ENCODE measurements at regions not wholly inside any gene's neighbourhood (a gene's known extent, or its start where the extent isn't known, plus 50 kb on each side); places are given as distances from the start of the nearest gene placed in this dataset.
A peak's percentile ranks its signal among the peaks of the same experiment; 100 is the strongest.
"Not testable (repeated sequence)": the region's sequence is repeated elsewhere in the genome, so short reads cannot be mapped to it uniquely, and the experiment has no call there.

DNA sequence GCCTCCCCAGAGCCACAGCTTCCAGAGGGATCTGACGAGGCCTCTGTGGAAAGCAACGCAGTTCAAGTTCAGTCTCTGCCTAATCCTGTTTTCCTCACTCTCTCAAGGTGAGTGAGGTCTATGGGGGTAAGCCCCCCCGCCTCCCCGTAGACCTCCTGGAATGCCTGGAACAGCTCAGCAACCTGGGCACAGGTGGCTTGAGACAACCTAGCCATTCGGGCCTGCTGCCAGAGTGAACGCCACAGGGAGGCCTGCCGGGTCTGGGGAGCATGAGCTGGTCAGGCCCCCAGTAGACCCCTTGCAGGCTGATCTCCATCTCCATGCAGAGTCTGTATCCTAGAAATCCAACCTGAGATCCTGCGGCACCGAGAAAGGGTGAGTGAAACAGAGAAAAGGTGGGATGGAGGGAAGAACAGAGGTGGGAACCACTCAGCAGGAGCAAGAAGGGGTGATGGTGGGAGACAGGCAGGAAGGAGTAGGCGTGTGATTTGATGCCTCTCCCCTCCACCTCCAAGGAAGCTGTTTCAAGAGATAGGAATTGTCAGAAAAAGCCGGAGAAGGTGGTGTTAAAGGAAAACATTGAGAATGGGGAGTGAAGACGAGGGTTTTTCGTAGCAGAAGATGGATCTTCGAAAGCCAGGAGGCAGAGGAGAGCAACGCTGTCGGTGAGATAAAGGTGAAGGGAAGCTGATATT, 123.1 kb upstream of the PRMT8 start:
- DNase-seq: no peak

DNA sequence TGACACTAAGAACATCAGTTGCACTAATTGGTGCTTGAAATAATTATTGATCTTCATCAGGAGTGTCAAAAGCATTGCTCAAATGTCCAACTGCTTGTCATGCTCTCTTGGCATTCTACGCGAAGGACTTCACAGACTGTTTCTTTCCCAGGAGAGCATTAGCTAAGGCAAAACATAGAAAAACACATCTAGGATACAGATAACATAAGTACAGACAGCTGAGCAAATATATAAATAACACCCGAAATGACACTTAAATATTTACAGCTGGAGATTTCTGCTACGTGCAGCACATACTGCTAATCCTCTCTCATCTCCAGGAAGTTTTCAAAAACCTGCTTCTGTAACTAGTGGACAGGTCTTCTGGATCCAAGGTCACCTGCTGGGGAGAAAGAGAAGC, 120.0 kb upstream of the PRMT8 start:
- DNase-seq: no peak

- no peak for DNase-seq
Observed at GRCh38 chr12:3375326-3375725, 115.7 kb upstream of the PRMT8 start.

GRCh38 chr12:3376779-3377455, 114.1 kb upstream of the PRMT8 start:
- DNase-seq: no peak

GRCh38 chr12:3378655-3379054, 112.3 kb upstream of the PRMT8 start:
- no peak for DNase-seq

- peak; percentile 9 for DNase-seq
Observed at GRCh38 chr12:3379079-3379478, 111.9 kb upstream of the PRMT8 start.

GRCh38 chr12:3380200-3381043, 110.6 kb upstream of the PRMT8 start:
- no peak for DNase-seq

DNA sequence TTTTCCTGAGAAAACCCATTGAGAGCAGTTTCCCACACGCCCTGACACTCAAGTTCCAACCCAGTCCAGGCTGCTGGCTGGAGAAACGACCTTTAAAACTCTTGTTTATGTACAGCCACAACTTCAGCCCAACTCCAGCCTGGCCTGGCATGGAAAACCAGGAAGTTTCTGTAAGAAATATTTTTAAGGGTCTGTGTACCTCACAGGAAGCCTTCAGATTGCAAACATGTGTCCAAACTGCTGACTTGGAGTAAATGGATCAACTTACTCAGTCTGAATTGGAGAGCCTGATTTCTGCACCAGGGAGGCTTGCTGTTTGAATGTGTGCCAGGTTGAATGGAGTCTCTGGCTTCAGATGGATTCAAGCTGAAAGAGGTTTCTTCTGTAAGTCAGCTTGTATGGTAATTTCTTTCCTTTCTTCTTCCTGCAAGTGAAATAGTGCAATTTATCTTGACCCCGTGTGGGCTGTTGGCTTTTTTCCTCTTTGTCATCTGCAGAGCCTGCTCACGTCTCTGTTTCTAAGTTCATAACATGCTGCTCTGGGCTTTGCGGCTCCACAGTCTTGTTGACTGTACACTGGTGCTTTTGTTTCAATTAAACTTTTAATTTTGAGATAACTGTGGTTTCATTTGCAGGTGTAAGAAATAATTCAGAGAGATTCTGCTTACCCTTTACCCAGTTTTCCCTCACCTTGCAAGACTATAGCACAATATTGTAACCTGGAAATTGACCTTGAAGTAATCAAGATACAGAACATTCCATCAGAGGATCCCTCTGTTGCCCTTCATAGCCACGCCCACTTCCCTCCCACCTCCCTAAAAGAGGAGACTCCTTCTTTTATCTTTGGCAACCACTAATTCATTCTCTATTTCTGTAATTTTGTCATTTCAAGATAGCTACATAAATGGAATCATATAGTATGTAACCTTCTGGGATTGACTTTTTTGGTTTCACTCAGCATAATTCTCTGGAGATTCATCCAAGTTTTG, 109.7 kb upstream of the PRMT8 start:
- no peak for DNase-seq

DNA sequence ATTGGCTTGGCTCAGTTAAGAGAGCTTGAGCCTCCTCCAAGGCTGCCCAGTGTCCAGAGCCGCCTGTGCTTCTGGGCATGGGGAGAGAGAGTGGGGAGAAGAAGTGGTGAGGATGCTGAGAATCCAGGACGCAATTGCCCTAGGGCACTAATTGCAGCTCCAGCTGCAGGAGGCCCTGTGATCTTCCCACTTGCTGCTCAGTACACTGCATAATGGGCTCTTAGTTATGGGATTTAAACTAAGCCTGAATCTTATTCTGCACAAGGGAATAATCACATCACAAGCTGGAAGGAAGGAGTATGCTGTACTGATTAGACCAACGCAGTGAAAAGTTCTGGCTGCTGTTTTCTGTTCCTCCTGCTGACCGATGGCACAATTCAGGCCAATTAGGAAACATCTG, 101.0 kb upstream of the PRMT8 start:
- no peak for DNase-seq

DNA sequence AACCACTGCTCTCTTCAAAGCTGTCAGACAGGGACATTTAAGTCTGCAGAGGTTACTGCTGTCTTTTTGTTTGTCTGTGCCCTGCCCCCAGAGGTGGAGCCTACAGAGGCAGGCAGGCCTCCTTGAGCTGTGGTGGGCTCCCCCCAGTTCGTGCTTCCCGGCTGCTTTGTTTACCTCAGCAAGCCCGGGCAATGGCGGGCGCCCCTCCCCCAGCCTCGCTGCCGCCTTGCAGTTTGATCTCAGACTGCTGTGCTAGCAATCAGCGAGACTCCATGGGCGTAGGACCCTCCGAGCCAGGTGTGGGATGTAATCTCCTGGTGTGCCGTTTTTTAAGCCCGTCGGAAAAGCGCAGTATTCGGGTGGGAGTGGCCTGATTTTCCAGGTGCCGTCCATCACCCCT, 93.4 kb upstream of the PRMT8 start:
- not testable (repeated sequence) for DNase-seq

GRCh38 chr12:3398196-3398789, 92.7 kb upstream of the PRMT8 start:
- DNase-seq: no peak

DNA sequence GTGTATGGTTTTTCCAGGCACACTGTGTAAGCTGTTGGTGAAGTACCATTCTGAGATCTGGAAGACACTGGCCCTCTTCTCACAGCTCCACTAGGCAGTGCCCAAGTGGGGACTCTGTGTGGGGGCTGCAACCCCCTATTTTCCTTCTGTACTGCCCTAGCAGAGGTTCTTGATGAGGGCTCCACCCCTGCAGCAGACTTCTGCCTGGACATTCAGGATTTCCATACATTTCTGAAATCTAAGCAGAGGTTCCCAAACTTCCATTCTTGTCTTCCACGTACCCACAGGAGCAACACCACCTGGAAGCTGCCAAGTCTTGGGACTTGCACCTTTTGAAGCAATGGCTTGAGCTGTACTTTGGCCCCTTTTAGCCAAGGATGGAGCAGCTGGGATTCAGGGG, 85.2 kb upstream of the PRMT8 start:
- no peak for DNase-seq

GRCh38 chr12:3407723-3408122, 83.3 kb upstream of the PRMT8 start:
- no peak for DNase-seq

GRCh38 chr12:3409662-3410061, 81.3 kb upstream of the PRMT8 start:
- no peak for DNase-seq

GRCh38 chr12:3416159-3416558, 74.8 kb upstream of the PRMT8 start:
- no peak for DNase-seq

DNA sequence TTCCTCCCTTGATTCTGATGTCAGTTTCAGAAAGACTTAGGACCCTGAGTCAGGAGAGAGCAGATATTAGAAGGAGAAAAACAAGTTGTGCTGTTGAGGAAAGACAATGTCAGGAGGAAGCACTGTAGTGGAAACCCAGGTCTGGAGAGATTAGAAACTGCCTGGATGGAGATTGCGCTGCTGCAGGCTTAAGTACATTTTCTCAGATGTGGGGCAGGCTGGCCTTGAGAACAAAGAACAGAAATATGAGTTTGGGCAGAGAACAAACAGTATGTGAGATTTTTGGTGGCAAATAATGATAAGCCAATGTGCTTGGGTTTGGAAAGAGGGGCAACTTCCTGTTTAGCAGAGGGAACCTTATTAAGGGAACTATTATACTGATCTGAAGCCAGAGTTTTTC, 74.3 kb upstream of the PRMT8 start:
- peak; percentile 12 for DNase-seq

DNA sequence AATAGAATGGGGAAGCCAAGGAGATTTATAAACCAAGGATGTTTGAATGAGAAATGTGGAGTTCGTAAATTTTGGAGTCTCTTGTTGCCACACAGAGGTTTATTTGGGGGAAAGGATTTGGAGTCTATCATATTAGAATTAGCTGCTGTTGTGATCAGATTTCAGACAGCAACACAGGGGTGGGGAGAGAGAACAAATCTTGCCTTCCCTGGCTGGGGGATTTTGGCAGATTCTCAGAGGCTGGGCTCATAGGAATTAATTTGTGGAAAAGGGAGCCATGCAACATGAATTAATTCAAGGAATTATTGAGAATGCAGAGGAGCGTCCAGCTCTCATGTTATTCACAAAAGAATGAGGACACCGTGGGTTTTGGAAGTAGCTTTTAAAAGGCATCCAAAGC, 73.9 kb upstream of the PRMT8 start:
- no peak for DNase-seq

GRCh38 chr12:3417937-3418462, 73.0 kb upstream of the PRMT8 start:
- DNase-seq: no peak

DNA sequence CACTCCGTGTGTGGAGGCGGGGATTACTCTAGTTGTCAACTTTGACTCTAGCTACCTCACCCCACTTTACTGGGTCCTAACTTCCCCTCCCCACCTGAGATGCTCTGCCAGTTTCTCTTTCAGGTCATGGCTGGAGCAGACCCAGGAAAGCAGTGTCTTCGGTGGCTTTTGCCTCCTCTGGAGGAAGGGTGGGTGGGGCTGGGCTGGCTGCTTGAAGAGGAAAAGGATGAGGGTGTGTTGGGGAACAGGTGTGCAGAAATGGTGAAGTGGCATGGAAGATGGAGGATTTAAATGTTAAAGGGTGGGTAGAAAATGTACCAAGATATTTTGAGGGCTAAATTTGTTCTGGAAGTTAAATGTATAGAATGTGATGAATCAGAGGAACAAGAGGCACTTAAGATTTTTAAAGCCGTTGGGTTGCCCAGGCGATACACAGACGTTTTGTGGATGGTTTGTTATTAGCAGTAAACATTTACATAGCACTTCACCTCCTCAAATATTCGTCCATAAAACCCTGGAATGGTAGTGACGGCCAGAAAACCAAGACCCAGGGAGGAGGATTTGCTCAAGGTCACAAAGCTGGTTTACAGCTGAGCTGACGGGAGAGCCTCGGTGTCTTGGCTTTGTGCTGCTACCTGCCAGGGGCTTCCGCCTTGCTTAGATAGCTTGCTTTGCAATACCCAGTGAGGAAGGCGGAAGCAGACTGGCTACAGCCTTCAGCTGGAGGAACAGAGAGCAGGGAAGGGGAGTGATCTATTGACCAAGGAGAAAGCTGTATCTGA, 72.2 kb upstream of the PRMT8 start:
- DNase-seq: no peak

DNA sequence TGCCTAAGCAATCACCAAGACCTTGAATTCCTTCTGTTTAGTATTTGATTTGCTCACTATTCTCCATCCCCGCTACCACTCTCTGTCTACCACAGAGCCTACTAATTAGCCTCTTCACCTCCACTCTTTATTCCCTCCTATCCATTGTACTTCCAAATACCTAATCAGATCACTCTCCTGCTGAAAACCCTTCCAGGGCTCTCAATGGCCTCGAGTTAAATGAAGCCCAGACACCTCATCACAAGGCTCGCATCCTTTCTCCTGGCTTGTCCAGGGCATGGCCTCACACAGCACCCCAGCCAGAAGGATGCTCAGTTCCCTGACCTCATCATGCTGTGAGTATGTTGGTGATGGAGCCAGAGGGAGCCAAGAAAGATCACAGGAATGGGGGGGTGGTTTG, 71.4 kb upstream of the PRMT8 start:
- DNase-seq: no peak

GRCh38 chr12:3420693-3421092, 70.3 kb upstream of the PRMT8 start:
- no peak for DNase-seq
